CD14-positive monocyte (primary cell): ENCODE measurements at regions not wholly inside any gene's neighbourhood (a gene's known extent, or its start where the extent isn't known, plus 50 kb on each side); places are given as distances from the start of the nearest gene placed in this dataset.

Experiments used
- DNase-seq, 3 donors: peaks; one replicate each; pipeline ENCODE4 v3.0.0-alpha.2; 2011 to 2022
- H2AFZ ChIP-seq: 2 replicates; pipeline ENCODE4 v1.6.0; 2012; ENCODE audit warnings: mild to moderate bottlenecking, low read depth, low read length, inconsistent platforms; ENCODE audit not compliant: insufficient read depth, poor library complexity, severe bottlenecking
- H3K27ac ChIP-seq, 2 donors: 1 replicate in 1 of 2; 2 replicates in 1 of 2; pipeline ENCODE4 v1.5.1; 2012 to 2013; ENCODE audit warnings: low read length in 2 of 2, control low read depth in 1 of 2, inconsistent platforms in 1 of 2, low read depth in 1 of 2, mild to moderate bottlenecking in 1 of 2
- H3K27me3 ChIP-seq, 2 donors: one replicate each; pipeline versions ENCODE4 v1.6.0 to v1.6.1; 2011 to 2013; ENCODE audit warnings: low read length in 2 of 2; ENCODE audit not compliant: control insufficient read depth in 2 of 2, insufficient read depth in 2 of 2
- H3K36me3 ChIP-seq, 2 donors: replicated peaks in 1 of 2; 1 replicate in 1 of 2; 2 replicates in 1 of 2; pipeline versions ENCODE4 v1.5.1 to v1.6.1; 2012 to 2013; ENCODE audit warnings: low read length in 2 of 2, control low read depth in 1 of 2, inconsistent platforms in 1 of 2, mild to moderate bottlenecking in 1 of 2; ENCODE audit not compliant: insufficient read depth in 2 of 2, control insufficient read depth in 1 of 2
- H3K4me1 ChIP-seq, 2 donors: 1 replicate in 1 of 2; 2 replicates in 1 of 2; pipeline versions ENCODE4 v1.5.1 to v1.6.1; 2012 to 2013; ENCODE audit warnings: low read length in 2 of 2, control low read depth in 1 of 2, inconsistent platforms in 1 of 2, mild to moderate bottlenecking in 1 of 2, moderate library complexity in 1 of 2; ENCODE audit not compliant: insufficient read depth in 2 of 2, control insufficient read depth in 1 of 2
- H3K4me2 ChIP-seq: replicated peaks from 2 replicates; pipeline ENCODE3; 2012; ENCODE audit warnings: low read length, moderate library complexity, mild to moderate bottlenecking; ENCODE audit not compliant: poor library complexity, severe bottlenecking; ENCODE audit errors: extremely low read depth
- H3K4me3 ChIP-seq, 3 experiments: fragments of 200-600 bp in 1 of 3; sonication (generic) in 1 of 3; replicated peaks in 1 of 3; 1 replicate in 2 of 3; 2 replicates in 1 of 3; pipeline ENCODE4 v1.5.1; 2011 to 2013; ENCODE audit warnings: low read length in 3 of 3, mild to moderate bottlenecking in 3 of 3, control low read depth in 2 of 3, low read depth in 2 of 3, inconsistent platforms in 1 of 3, moderate library complexity in 1 of 3
- H3K79me2 ChIP-seq: 2 replicates; pipeline ENCODE4 v1.6.0; 2012; ENCODE audit warnings: mild to moderate bottlenecking, control low read depth, inconsistent platforms, low read length, moderate library complexity; ENCODE audit not compliant: insufficient read depth
- H3K9ac ChIP-seq: 2 replicates; pipeline ENCODE4 v1.6.0; 2017; ENCODE audit warnings: low read length, mild to moderate bottlenecking; ENCODE audit not compliant: insufficient read depth, poor library complexity, severe bottlenecking
- H3K9me3 ChIP-seq, 2 donors: replicated peaks in 1 of 2; 1 replicate in 1 of 2; 2 replicates in 1 of 2; pipeline versions ENCODE4 v1.5.1 to v1.6.1; 2012 to 2013; ENCODE audit warnings: low read length in 2 of 2, control low read depth in 1 of 2; ENCODE audit not compliant: control insufficient read depth in 1 of 2, insufficient read depth in 1 of 2
- H4K20me1 ChIP-seq: 2 replicates; pipeline ENCODE4 v1.6.0; 2012; ENCODE audit warnings: mild to moderate bottlenecking, low read length, control low read depth, moderate library complexity; ENCODE audit not compliant: insufficient read depth
- H3K27ac Mint-ChIP-seq, 7 donors: one replicate each; pipeline ENCODE4 v1.8.0; 2020; ENCODE audit warnings: mild to moderate bottlenecking in 7 of 7, mixed read lengths in 7 of 7, moderate library complexity in 6 of 7, inconsistent platforms in 2 of 7
- H3K27me3 Mint-ChIP-seq, 3 donors: one replicate each; pipeline ENCODE4 v1.8.0; 2021 to 2022; ENCODE audit warnings: low read depth in 3 of 3, mild to moderate bottlenecking in 3 of 3, mixed read lengths in 3 of 3, moderate library complexity in 3 of 3, inconsistent platforms in 1 of 3
- H3K36me3 Mint-ChIP-seq, 2 donors: one replicate each; pipeline ENCODE4 v1.8.0; 2020; ENCODE audit warnings: mixed read lengths in 2 of 2, inconsistent platforms in 1 of 2, mild to moderate bottlenecking in 1 of 2
- H3K4me1 Mint-ChIP-seq: one replicate; pipeline ENCODE4 v1.8.0; 2020; ENCODE audit warnings: mild to moderate bottlenecking, mixed read lengths
- H3K4me3 Mint-ChIP-seq, 2 donors: one replicate each; pipeline ENCODE4 v1.8.0; 2020; ENCODE audit warnings: mild to moderate bottlenecking in 2 of 2, mixed read lengths in 2 of 2, moderate library complexity in 1 of 2
- H3K9me3 Mint-ChIP-seq, 7 donors: one replicate each; pipeline ENCODE4 v1.8.0; 2020 to 2022; ENCODE audit warnings: mixed read lengths in 7 of 7, mild to moderate bottlenecking in 6 of 7, moderate library complexity in 6 of 7, inconsistent platforms in 2 of 7
- WGBS: methylation state at CpG from one replicate; pipeline ENCODE4 v1.1.5; 2013; ENCODE audit warnings: missing lambda C conversion rate; ENCODE audit not compliant: insufficient coverage; 5-methylcytosine and 5-hydroxymethylcytosine counted together
- intact Hi-C, 2 donors: fragments of 100-400 bp; cut with micrococcal nuclease; formaldehyde crosslinking; loops; one replicate each; pipeline versions ENCODE4 v1.15.0 to v1.15.1; 2023
- TF ChIP-seq, protein P1 (sequence below): fragments of 200-600 bp; IDR thresholded peaks from one replicate; pipeline ENCODE4 v1.8.0; 2022; ENCODE audit warnings: antibody characterized with exemption, mild to moderate bottlenecking

DNA sequence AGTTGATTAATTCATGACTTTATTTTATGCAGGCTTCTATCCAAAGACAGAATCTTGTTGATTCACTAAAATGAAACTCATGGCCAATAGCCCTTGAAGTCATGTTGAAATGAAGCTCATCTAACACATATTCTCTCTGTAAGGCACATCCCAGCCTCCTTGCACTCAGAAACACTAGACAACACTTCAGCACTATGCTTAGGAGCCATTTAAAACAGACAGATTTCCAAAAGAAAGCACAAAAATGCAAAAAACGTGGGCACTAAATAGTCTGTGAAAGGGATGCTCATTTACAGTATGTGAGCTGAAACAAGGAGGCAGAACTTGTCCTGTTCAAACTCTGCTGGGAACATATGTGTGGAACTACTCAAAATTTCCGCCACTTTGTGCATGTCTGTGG, 124.4 kb downstream of the MYCN start:
- no peak overlapping the region for H3K9ac ChIP-seq
- H3K9me3 ChIP-seq: peaks cover 19 to 22% of the 10 kb centered on the region in 2 donors
- H3K27me3 ChIP-seq: no peaks in the 10 kb centered on the region
- H3K27me3 Mint-ChIP-seq: peaks cover 0 to 2% (median 1%) of the 10 kb centered on the region in 3 donors
- H3K9me3 Mint-ChIP-seq: peaks cover 10 to 29% (median 20%) of the 10 kb centered on the region in 7 donors
- H2AFZ ChIP-seq: no peak overlapping the region
- TF ChIP-seq, protein P1, sequence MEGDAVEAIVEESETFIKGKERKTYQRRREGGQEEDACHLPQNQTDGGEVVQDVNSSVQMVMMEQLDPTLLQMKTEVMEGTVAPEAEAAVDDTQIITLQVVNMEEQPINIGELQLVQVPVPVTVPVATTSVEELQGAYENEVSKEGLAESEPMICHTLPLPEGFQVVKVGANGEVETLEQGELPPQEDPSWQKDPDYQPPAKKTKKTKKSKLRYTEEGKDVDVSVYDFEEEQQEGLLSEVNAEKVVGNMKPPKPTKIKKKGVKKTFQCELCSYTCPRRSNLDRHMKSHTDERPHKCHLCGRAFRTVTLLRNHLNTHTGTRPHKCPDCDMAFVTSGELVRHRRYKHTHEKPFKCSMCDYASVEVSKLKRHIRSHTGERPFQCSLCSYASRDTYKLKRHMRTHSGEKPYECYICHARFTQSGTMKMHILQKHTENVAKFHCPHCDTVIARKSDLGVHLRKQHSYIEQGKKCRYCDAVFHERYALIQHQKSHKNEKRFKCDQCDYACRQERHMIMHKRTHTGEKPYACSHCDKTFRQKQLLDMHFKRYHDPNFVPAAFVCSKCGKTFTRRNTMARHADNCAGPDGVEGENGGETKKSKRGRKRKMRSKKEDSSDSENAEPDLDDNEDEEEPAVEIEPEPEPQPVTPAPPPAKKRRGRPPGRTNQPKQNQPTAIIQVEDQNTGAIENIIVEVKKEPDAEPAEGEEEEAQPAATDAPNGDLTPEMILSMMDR: no peak
- no peak overlapping the region for H3K4me3 ChIP-seq
- no peak overlapping the region for H3K27ac ChIP-seq
- intact Hi-C loops: no loop called here
- 100% methylated on average over 2 of the region's 2 CpGs for WGBS
- no peak overlapping the region for H3K27ac Mint-ChIP-seq
- H3K4me2 ChIP-seq: no peak overlapping the region
- no peaks in the 10 kb centered on the region for H3K36me3 ChIP-seq
- no peaks in the 10 kb centered on the region for H3K4me1 Mint-ChIP-seq
- H3K4me3 Mint-ChIP-seq: no peak overlapping the region
- H3K36me3 Mint-ChIP-seq: no peaks in the 10 kb centered on the region
- no peaks in the 10 kb centered on the region for H4K20me1 ChIP-seq
- DNase-seq: no peak
- H3K79me2 ChIP-seq: no peaks in the 10 kb centered on the region
- H3K4me1 ChIP-seq: no peaks in the 10 kb centered on the region

DNA sequence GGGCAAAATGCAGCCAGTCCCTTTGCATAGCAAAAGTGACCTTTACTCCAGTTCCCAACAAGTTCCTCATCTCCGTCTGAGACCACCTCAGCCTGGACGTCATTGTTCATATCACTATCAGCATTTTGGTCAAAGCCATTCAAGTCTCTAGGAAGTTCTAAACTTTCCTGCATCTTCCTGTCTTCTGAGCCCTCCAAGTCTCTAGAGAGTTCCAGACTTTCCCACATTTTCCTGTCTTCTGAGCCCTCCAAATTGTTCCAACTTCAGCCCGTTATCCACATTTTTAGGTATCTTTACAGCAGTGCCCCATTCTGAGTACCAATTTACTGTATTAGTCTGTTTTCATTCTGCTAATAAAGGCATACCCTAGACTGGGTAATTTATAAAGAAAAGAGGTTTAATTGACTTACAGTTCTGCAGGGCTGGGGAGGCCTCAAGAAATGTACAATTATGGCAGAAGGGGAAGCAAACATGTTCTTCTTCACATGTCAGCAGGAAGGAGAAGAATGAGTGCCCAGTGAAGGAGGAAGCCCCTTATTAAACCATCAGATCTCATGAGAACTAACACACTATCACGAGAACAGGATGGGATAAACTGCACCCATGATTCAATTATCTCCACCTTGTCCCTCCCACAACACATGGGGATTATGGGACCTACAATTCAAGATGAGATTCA, 123.7 kb downstream of the MYCN start:
- Histone ChIP-seq H2AFZ (no peak overlapping the region), H3K27ac (no peak overlapping the region), H3K4me2 (no peak overlapping the region), H3K4me1 (no peaks in the 10 kb centered on the region), H3K27me3 (no peaks in the 10 kb centered on the region), H3K9me3 (peaks cover 19 to 22% of the 10 kb centered on the region in 2 donors), H4K20me1 (no peaks in the 10 kb centered on the region), H3K79me2 (no peaks in the 10 kb centered on the region), H3K4me3 (no peak overlapping the region), H3K36me3 (no peaks in the 10 kb centered on the region), H3K9ac (no peak overlapping the region)
- H3K4me3 Mint-ChIP-seq: no peak overlapping the region
- no peaks in the 10 kb centered on the region for H3K4me1 Mint-ChIP-seq
- WGBS: 100% methylated on average over 2 of the region's 4 CpGs
- no peak overlapping the region for H3K27ac Mint-ChIP-seq
- intact Hi-C loops: no loop called here
- H3K9me3 Mint-ChIP-seq: peaks cover 10 to 29% (median 20%) of the 10 kb centered on the region in 7 donors
- peaks cover 0 to 1% (median 1%) of the 10 kb centered on the region in 3 donors for H3K27me3 Mint-ChIP-seq
- DNase-seq: no peak
- H3K36me3 Mint-ChIP-seq: no peaks in the 10 kb centered on the region
- TF ChIP-seq, protein P1: no peak
